GM19455 (cell line): ENCODE measurements at regions not wholly inside any gene's neighbourhood (a gene's known extent, or its start where the extent isn't known, plus 50 kb on each side); places are given as distances from the start of the nearest gene placed in this dataset.

Experiments
- ATAC-seq: cut with Tn5 transposase; IDR thresholded peaks from one replicate; pipeline ENCODE4 v1.9.1; 2021; ENCODE audit not compliant: unreplicated experiment

GRCh38 chr22:49492308-49492707 lies 335.4 kb downstream of the BRD1 start:
- no peak for ATAC-seq

GRCh38 chr22:49491726-49492125 lies 335.9 kb downstream of the BRD1 start:
- no peak for ATAC-seq

- ATAC-seq, result no peak
These were observed 336.4 kb downstream of the BRD1 start for GRCh38 chr22:49491221-49491635.

GRCh38 chr22:49490692-49491091 lies 337.0 kb downstream of the BRD1 start:
- no peak for ATAC-seq

GRCh38 chr22:49489821-49490220 lies 337.9 kb downstream of the BRD1 start:
- ATAC-seq, result no peak

GRCh38 chr22:49488943-49489342 lies 338.7 kb downstream of the BRD1 start:
- no peak for ATAC-seq

- no peak for ATAC-seq
These were observed 339.7 kb downstream of the BRD1 start for GRCh38 chr22:49487950-49488349.

GRCh38 chr22:49486225-49486624 lies 341.4 kb downstream of the BRD1 start:
- no peak for ATAC-seq

GRCh38 chr22:49483946-49484345 lies 343.7 kb downstream of the BRD1 start:
- no peak for ATAC-seq

- no peak for ATAC-seq
These were observed 344.3 kb downstream of the BRD1 start for GRCh38 chr22:49483281-49483870.

GRCh38 chr22:49482811-49483210 lies 344.9 kb downstream of the BRD1 start:
- ATAC-seq, result no peak

- ATAC-seq, result no peak
These were observed 345.8 kb downstream of the BRD1 start for GRCh38 chr22:49481659-49482399.

GRCh38 chr22:49480896-49481658 lies 346.6 kb downstream of the BRD1 start:
- no peak for ATAC-seq

GRCh38 chr22:49480331-49480730 lies 347.3 kb downstream of the BRD1 start:
- no peak for ATAC-seq

- no peak for ATAC-seq
These were observed 348.1 kb downstream of the BRD1 start for GRCh38 chr22:49479566-49479965.

GRCh38 chr22:49476800-49477400 lies 350.8 kb downstream of the BRD1 start:
- no peak for ATAC-seq

GRCh38 chr22:49476176-49476575 lies 351.5 kb downstream of the BRD1 start:
- no peak for ATAC-seq

GRCh38 chr22:49475253-49475652 lies 352.4 kb downstream of the BRD1 start:
- no peak for ATAC-seq

- no peak for ATAC-seq
These were observed 354.4 kb downstream of the BRD1 start for GRCh38 chr22:49473286-49473685.

GRCh38 chr22:49470741-49471503 lies 356.8 kb downstream of the BRD1 start:
- ATAC-seq, result no peak
